NCI-H748 (cell line): ENCODE measurements at regions not wholly inside any gene's neighbourhood (a gene's known extent, or its start where the extent isn't known, plus 50 kb on each side); places are given as distances from the start of the nearest gene placed in this dataset.
A peak's percentile ranks its signal among the peaks of the same experiment; 100 is the strongest.
"Not testable (repeated sequence)": the region's sequence is repeated elsewhere in the genome, so short reads cannot be mapped to it uniquely, and the experiment has no call there.

ENCODE experiments used
- DNase-seq: peaks from one replicate; lab custom pipeline; 2025; ENCODE audit not compliant: unreplicated experiment; lab: John Stamatoyannopoulos, UW

DNA sequence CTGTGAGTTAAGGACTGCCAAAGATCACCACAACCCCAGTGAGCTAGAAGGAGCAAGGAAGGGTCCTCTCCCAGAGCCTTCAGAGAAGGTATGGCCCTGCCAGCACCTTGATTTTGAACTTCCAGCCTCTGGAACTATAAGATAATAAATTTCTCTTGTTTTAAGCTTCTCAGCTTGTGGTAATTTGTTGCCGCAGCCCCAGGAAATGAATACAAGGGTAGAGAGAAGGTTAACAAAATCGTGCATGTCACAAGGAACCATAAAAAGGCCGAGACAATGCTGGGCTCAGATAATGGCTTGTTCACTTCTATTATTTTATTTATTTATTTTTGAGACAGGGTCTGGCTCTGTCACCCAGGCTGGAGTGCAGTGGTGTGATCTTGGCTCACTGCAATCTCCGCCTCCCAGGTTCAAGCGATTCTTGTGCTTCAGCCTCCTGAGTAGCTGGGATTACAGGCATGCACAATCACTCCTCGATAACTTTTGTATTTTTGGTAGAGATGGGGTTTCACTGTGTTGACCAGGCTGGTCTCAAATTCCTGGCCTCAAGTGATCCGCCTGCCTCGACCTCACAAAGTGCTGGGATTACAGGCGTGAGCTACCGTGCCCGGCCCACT lies 71.5 kb downstream of the WSB1 start:
- DNase-seq: not testable (repeated sequence)

GRCh38 chr17:27366437-27366836 lies 72.5 kb downstream of the WSB1 start:
- DNase-seq: no peak

GRCh38 chr17:27367121-27367981 lies 73.4 kb downstream of the WSB1 start:
- DNase-seq: no peak

- no peak for DNase-seq
Observed at GRCh38 chr17:27368151-27368795, 74.4 kb downstream of the WSB1 start.

- DNase-seq: no peak
Observed at GRCh38 chr17:27368980-27369379, 75.1 kb downstream of the WSB1 start.

- no peak for DNase-seq
Observed at GRCh38 chr17:27370776-27371175, 76.9 kb downstream of the WSB1 start.

GRCh38 chr17:27373695-27374094 lies 79.8 kb downstream of the WSB1 start:
- not testable (repeated sequence) for DNase-seq

DNA sequence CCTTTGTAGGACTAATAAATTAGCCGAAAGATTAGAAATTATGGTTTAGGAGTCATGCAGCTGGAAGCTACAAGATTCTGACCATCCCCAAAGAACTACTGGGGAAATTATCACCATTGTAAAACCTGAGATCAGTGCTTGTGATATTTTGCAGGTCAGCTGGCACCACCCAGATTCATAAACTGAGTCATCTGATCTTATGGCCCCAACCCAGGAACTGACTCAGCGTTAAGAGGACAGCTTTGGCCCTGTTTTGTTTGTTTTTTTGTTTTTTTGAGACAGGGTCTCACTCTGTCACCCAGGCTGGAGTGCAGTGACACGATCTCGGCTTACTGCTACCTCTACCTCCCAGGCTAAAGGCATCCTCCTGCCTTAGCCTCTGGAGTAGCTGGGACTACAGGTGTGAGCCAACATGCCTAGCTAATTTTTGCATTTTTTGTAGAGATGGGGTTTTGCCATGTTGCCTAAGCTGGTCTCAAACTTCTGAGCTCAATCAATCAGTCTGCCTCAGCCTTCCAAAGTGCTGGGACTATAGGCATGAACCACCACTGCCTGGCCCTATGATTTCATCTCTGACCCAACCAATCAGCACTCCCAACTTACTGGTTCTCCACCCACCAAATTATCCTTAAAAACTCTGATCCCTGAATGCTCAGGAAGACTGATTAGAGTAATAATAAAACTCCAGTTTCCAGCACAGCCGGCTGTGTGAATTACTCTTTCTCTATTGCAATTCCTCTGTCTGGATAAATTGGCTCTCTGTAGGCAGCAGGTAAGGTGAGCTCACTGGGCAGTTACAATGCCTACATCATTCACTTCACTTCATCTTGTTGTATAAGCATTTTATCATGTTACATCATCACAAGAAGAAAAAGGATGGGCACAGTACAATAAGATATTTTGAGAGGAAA lies 79.4 kb upstream of the KSR1 start:
- no peak for DNase-seq

- no peak for DNase-seq
Observed at GRCh38 chr17:27378482-27379175, 77.6 kb upstream of the KSR1 start.

DNA sequence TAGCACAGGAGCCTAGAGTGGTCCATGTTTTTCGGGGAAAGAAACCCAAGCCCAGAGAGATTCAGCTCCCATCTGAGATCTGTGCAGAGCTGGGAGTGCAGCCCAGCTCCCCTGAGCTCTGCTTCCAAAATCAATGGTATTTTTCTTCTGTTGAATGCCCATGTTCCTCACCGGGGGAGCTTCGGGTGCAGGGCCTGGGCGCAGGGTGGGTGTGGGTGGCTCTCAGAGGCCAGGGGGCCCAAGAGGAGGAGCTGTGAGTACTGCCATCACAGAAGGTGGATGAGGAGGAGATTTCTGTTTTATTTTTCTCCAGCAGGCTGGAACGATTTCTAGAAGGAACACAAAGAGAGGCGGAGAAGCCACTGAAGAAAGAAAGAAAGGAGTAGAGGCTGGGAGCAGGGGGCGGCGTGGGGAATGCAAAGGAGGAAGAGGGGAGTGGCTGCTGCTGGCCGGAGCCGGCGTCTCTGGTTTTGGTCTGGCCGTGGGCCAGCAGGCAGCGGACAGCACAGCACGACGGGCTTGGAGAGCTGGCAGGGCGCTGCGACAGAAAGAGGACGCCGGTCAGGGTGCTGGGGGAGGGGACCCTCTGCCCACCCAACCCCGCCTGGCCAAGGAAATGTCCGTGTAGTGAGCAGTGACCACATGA lies 76.2 kb upstream of the KSR1 start:
- peak; percentile 62 for DNase-seq

- DNase-seq: peak; percentile 56
Observed at GRCh38 chr17:27380551-27380950, 75.7 kb upstream of the KSR1 start.

GRCh38 chr17:27381007-27381501 lies 75.2 kb upstream of the KSR1 start:
- peak; percentile 92 for DNase-seq

DNA sequence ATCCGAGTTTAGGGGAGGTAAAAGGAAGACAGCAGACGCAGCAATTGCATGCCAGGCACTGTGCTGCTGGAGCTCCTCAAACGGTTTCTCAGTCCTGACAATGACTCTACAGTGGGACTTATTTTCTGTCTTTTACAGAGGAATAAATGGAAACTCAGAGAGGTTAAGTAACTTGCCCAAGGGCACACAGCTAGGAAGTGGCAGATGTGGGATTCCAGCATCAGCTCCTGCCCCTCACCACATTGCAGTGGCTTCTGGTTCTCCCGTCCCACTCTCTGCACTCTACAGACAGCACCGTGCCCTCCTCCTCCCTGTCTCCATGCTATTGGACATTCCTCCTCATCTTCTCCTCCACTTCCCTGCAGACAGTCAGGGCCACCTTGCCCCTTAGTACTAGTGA lies 74.2 kb upstream of the KSR1 start:
- no peak for DNase-seq

DNA sequence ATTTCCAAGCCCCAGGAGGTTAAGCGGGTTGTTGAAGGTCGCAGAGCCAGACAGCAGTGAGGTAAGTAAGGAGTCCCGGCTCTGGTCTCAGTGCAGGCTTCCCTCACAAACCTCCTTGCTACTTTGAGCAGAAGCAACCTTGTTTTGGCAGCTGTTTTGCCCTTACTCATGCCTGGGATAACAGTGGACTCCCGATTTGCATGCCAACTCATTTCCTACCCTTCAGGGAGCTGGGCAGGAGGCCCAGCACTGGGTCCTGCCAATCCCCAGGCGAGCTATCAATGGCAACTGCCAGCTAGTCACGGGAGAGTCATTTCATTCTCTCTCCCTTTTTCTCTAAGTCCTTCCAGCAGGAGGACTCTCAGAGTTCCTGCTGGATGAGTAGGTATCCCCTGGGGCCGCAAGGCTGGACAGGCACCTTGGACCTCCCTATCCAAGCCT lies 72.0 kb upstream of the KSR1 start:
- no peak for DNase-seq

GRCh38 chr17:27384726-27385125 lies 71.5 kb upstream of the KSR1 start:
- DNase-seq: no peak

GRCh38 chr17:27385626-27386025 lies 70.6 kb upstream of the KSR1 start:
- DNase-seq: no peak

DNA sequence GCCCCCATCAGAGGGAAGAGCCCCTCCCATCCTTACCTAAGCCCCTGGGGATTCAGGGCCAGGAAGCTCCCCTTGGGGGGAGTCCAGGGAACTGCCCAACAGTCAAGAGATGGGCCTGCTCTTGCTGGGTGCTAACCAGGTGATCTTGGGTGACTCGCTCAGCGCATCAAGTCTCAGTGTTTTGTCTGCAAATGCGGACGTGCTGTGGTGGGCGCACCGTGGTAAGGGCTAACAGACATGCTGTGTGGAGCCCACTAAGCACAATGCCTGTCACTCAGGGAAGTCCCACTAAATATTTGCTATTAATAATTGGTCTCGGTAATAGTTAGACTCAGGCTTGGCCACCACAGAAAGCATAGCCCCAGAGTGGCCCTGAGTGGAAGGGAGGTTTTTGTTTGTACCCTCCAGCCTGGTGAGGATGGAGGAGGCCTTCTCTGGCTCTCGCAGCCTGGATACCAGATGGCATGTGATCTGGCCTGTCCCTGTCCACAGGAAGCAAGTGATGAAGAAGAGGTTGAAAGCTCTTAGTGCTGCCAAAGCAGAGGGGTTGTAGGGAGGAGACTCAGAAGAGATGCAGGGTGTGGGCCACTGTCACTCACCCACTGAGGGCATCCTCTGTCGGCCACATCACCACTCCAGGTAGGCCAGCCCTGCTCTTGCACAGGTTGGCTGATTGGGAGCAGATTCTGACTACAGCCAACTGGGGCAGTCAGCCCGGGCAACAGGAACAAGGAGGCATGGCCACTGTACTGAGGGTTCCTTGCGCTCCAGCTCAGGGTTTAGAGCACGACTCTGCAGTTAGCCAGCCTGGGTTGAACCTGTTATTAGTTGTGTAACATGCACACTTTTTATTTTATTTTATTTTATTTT lies 69.8 kb upstream of the KSR1 start:
- no peak for DNase-seq

GRCh38 chr17:27389542-27390140 lies 66.6 kb upstream of the KSR1 start:
- DNase-seq: no peak
